H9 (cell line): ENCODE measurements at regions not wholly inside any gene's neighbourhood (a gene's known extent, or its start where the extent isn't known, plus 50 kb on each side); places are given as distances from the start of the nearest gene placed in this dataset.

Source experiments
- DNase-seq: peaks from one replicate; pipeline ENCODE4 v3.0.0-alpha.2; 2017
- H2AFZ ChIP-seq: one replicate; pipeline ENCODE4 v1.6.1; 2013; ENCODE audit warnings: mild to moderate bottlenecking, low read length, control low read depth, moderate library complexity
- H2AK5ac ChIP-seq: 2 replicates; pipeline ENCODE4 v1.6.1; 2013; ENCODE audit warnings: low read length, control low read depth, mixed read lengths; ENCODE audit not compliant: insufficient read length
- H2BK120ac ChIP-seq: one replicate; pipeline ENCODE4 v1.6.1; 2013; ENCODE audit warnings: low read depth, mild to moderate bottlenecking, low read length, control low read depth, inconsistent platforms; ENCODE audit not compliant: poor library complexity, severe bottlenecking
- H2BK12ac ChIP-seq: 2 replicates; pipeline ENCODE4 v1.6.1; 2013; ENCODE audit warnings: low read length, control low read depth, mixed read lengths, low read depth; ENCODE audit not compliant: insufficient read length
- H2BK15ac ChIP-seq: 2 replicates; pipeline ENCODE4 v1.6.1; 2013; ENCODE audit warnings: low read depth, low read length, control low read depth
- H2BK20ac ChIP-seq: one replicate; pipeline ENCODE4 v1.6.1; 2013; ENCODE audit warnings: low read depth, mild to moderate bottlenecking, low read length, control low read depth, inconsistent platforms; ENCODE audit not compliant: poor library complexity, severe bottlenecking
- H2BK5ac ChIP-seq: 2 replicates; pipeline ENCODE4 v1.6.1; 2013; ENCODE audit warnings: low read length, control low read depth, mixed read lengths; ENCODE audit not compliant: insufficient read length
- H3K14ac ChIP-seq: 2 replicates; pipeline ENCODE4 v1.6.1; 2013; ENCODE audit warnings: low read length, control low read depth; ENCODE audit not compliant: insufficient read depth
- H3K18ac ChIP-seq: 2 replicates; pipeline ENCODE4 v1.6.1; 2013; ENCODE audit warnings: low read depth, mild to moderate bottlenecking, mixed read lengths, low read length, control low read depth; ENCODE audit not compliant: insufficient read length
- H3K23ac ChIP-seq: 2 replicates; pipeline ENCODE4 v1.6.1; 2013; ENCODE audit warnings: low read length, control low read depth, mixed read lengths, low read depth; ENCODE audit not compliant: insufficient read length
- H3K23me2 ChIP-seq: 2 replicates; pipeline ENCODE4 v1.6.1; 2013; ENCODE audit warnings: low read depth, mild to moderate bottlenecking, mixed read lengths, low read length, control low read depth; ENCODE audit not compliant: insufficient read length, poor library complexity, severe bottlenecking
- H3K27ac ChIP-seq: 2 replicates; pipeline ENCODE4 v1.5.1; 2013; ENCODE audit warnings: low read length, control low read depth, mixed read lengths, low read depth; ENCODE audit not compliant: insufficient read length
- H3K27me3 ChIP-seq: 2 replicates; pipeline ENCODE4 v1.6.1; 2013; ENCODE audit warnings: low read length, control low read depth, inconsistent platforms; ENCODE audit not compliant: insufficient read depth
- H3K4ac ChIP-seq: 2 replicates; pipeline ENCODE4 v1.6.1; 2013; ENCODE audit warnings: low read depth, mild to moderate bottlenecking, control low read depth, inconsistent platforms, low read length, moderate library complexity
- H3K4me1 ChIP-seq: 2 replicates; pipeline ENCODE4 v1.6.1; 2013; ENCODE audit warnings: low read length, control low read depth, inconsistent platforms; ENCODE audit not compliant: insufficient read depth
- H3K4me2 ChIP-seq: 2 replicates; pipeline ENCODE4 v1.6.1; 2013; ENCODE audit warnings: low read length, control low read depth, mixed read lengths; ENCODE audit not compliant: insufficient read length, insufficient read depth
- H3K56ac ChIP-seq: 2 replicates; pipeline ENCODE4 v1.6.1; 2013; ENCODE audit warnings: low read depth, mild to moderate bottlenecking, mixed read lengths, low read length, control low read depth; ENCODE audit not compliant: insufficient read length
- H3K79me1 ChIP-seq: 2 replicates; pipeline ENCODE4 v1.6.1; 2013; ENCODE audit warnings: low read depth, mild to moderate bottlenecking, moderate library complexity, low read length, control low read depth, inconsistent platforms; ENCODE audit not compliant: insufficient read depth, poor library complexity, severe bottlenecking
- H3K79me2 ChIP-seq: 2 replicates; pipeline ENCODE4 v1.6.1; 2013; ENCODE audit warnings: low read length, control low read depth, inconsistent platforms; ENCODE audit not compliant: insufficient read depth
- H3K9ac ChIP-seq: 2 replicates; pipeline ENCODE4 v1.6.1; 2013; ENCODE audit warnings: low read length, control low read depth, mixed read lengths; ENCODE audit not compliant: insufficient read length; ENCODE audit errors: extremely low read depth
- H3K9me3 ChIP-seq: one replicate; pipeline ENCODE4 v1.6.1; 2013; ENCODE audit warnings: low read depth, low read length, inconsistent platforms; ENCODE audit not compliant: control insufficient read depth
- H3T11ph ChIP-seq: one replicate; pipeline ENCODE4 v1.6.1; 2013; ENCODE audit warnings: mild to moderate bottlenecking, low read length, control low read depth, inconsistent platforms
- H4K20me1 ChIP-seq: one replicate; pipeline ENCODE4 v1.6.1; 2013; ENCODE audit not compliant: control insufficient read depth, insufficient read length, insufficient read depth
- H4K5ac ChIP-seq: 2 replicates; pipeline ENCODE4 v1.6.1; 2013; ENCODE audit warnings: low read depth, mild to moderate bottlenecking, mixed read lengths, low read length, control low read depth; ENCODE audit not compliant: insufficient read length
- H4K8ac ChIP-seq: replicated peaks from 2 replicates; pipeline ENCODE4 v1.6.1; 2013; ENCODE audit warnings: low read length, control low read depth, mixed read lengths, low read depth; ENCODE audit not compliant: insufficient read length
- H4K91ac ChIP-seq: 2 replicates; pipeline ENCODE4 v1.6.1; 2013; ENCODE audit warnings: low read depth, mild to moderate bottlenecking, moderate library complexity, mixed read lengths, low read length, control low read depth; ENCODE audit not compliant: insufficient read length
- H3K27ac Mint-ChIP-seq, 3 experiments: 2 replicates in 2 of 3; 3 replicates in 1 of 3; pipeline ENCODE4 v1.8.0; 2020 to 2021; ENCODE audit warnings: mixed read lengths in 3 of 3, mild to moderate bottlenecking in 1 of 3, moderate library complexity in 1 of 3
- H3K27me3 Mint-ChIP-seq: 2 replicates; pipeline ENCODE4 v1.8.0; 2021; ENCODE audit warnings: low read depth, mild to moderate bottlenecking, moderate library complexity, mixed read lengths
- H3K36me3 Mint-ChIP-seq, 3 experiments: 2 replicates in 2 of 3; 3 replicates in 1 of 3; pipeline ENCODE4 v1.8.0; 2020 to 2021; ENCODE audit warnings: low read depth in 3 of 3, mixed read lengths in 3 of 3; ENCODE audit not compliant: insufficient read depth in 1 of 3
- H3K4me1 Mint-ChIP-seq, 2 experiments: 2 replicates each; pipeline ENCODE4 v1.8.0; 2020; ENCODE audit warnings: mixed read lengths in 2 of 2
- H3K4me3 Mint-ChIP-seq, 2 experiments: 2 replicates in 1 of 2; 3 replicates in 1 of 2; pipeline ENCODE4 v1.8.0; 2020 to 2021; ENCODE audit warnings: mild to moderate bottlenecking in 2 of 2, mixed read lengths in 2 of 2, moderate library complexity in 1 of 2
- H3K9me3 Mint-ChIP-seq, 2 experiments: 2 replicates in 1 of 2; 3 replicates in 1 of 2; pipeline ENCODE4 v1.8.0; 2020; ENCODE audit warnings: mild to moderate bottlenecking in 2 of 2, mixed read lengths in 2 of 2, moderate library complexity in 1 of 2
- CTCF ChIP-seq: fragments of 200-600 bp; sonication (generic); conservative IDR thresholded peaks from 3 replicates; pipeline ENCODE4 v1.8.0; 2021; ENCODE audit warnings: antibody characterized with exemption, mild to moderate bottlenecking
- WGBS: extraction: QIAGEN DNeasy Blood & Tissue Kit; methylation state at CpG from one replicate; pipeline ENCODE4 v1.1.7; 2013; ENCODE audit warnings: missing lambda C conversion rate, low lambda C conversion rate, mixed read lengths; ENCODE audit not compliant: insufficient read length; ENCODE audit errors: extremely low coverage; 5-methylcytosine and 5-hydroxymethylcytosine counted together

GRCh38 chr3:95302044-95302443 is 1239.2 kb downstream of the NSUN3 start:
- WGBS: no CpG with 5 or more reads among the region's 1 CpG
- no peaks in the 10 kb centered on the region for H3K9me3 ChIP-seq
- H4K8ac ChIP-seq: no peak overlapping the region
- no peak overlapping the region for H2AK5ac ChIP-seq
- DNase-seq: no peak
- no peaks in the 10 kb centered on the region for H3K4me1 ChIP-seq
- no peak overlapping the region for H2BK15ac ChIP-seq
- H3K14ac ChIP-seq: no peak overlapping the region
- H4K5ac ChIP-seq: no peak overlapping the region
- no peak overlapping the region for H3K56ac ChIP-seq
- Mint-ChIP-seq H3K27me3 (no peaks in the 10 kb centered on the region), H3K36me3 (no peaks in the 10 kb centered on the region), H3K4me1 (peaks cover 0 to 4% of the 10 kb centered on the region in 2 experiments; a peak in 2 of 4 replicates), H3K27ac (no peak overlapping the region), H3K9me3 (no peaks in the 10 kb centered on the region; a peak in 1 of 5 replicates), H3K4me3 (no peak overlapping the region)
- no peak overlapping the region for H3K18ac ChIP-seq
- H3K4ac ChIP-seq: no peak overlapping the region
- H3K79me2 ChIP-seq: no peaks in the 10 kb centered on the region
- H2BK5ac ChIP-seq: no peak overlapping the region
- no peaks in the 10 kb centered on the region for H4K20me1 ChIP-seq
- H3K27me3 ChIP-seq: no peaks in the 10 kb centered on the region
- no peak overlapping the region for H2AFZ ChIP-seq
- no peak overlapping the region for H4K91ac ChIP-seq
- no peak for TF ChIP-seq CTCF
- no peak overlapping the region for H3T11ph ChIP-seq
- H3K23me2 ChIP-seq: no peaks in the 10 kb centered on the region
- H3K79me1 ChIP-seq: no peaks in the 10 kb centered on the region
- H3K23ac ChIP-seq: no peak overlapping the region
- H3K9ac ChIP-seq: no peak overlapping the region
- no peak overlapping the region for H2BK20ac ChIP-seq
- H2BK12ac ChIP-seq: no peak overlapping the region
- no peak overlapping the region for H3K27ac ChIP-seq
- H2BK120ac ChIP-seq: no peak overlapping the region
- no peak overlapping the region for H3K4me2 ChIP-seq
